SK-N-SH treated with all-trans-retinoic acid at 6 μM for 48 hours (cell line): ENCODE measurements at regions not wholly inside any gene's neighbourhood (a gene's known extent, or its start where the extent isn't known, plus 50 kb on each side); places are given as distances from the start of the nearest gene placed in this dataset.
"Not testable (repeated sequence)": the region's sequence is repeated elsewhere in the genome, so short reads cannot be mapped to it uniquely, and the experiment has no call there.

Experiments
- ATAC-seq: fragments of 200-7000 bp; cut with Tn5 transposase; 3 replicates; pipeline ENCODE4 v1.9.1; 2020; ENCODE audit warnings: mild to moderate bottlenecking, moderate library complexity
- BACH2 ChIP-seq: fragments of 250-450 bp; sonication (Bioruptor Pico); IDR thresholded peaks from 2 replicates; pipeline ENCODE4 v1.9.0; 2021; ENCODE audit warnings: mild to moderate bottlenecking, borderline replicate concordance
- CSDC2 ChIP-seq: fragments of 250-450 bp; sonication (Bioruptor Pico); IDR thresholded peaks from 2 replicates; pipeline ENCODE4 v1.5.0; 2020; ENCODE audit warnings: mild to moderate bottlenecking, moderate library complexity
- ESRRG ChIP-seq: fragments of 250-450 bp; sonication (Bioruptor Pico); IDR thresholded peaks from 2 replicates; pipeline ENCODE4 v1.6.1; 2021; ENCODE audit warnings: mild to moderate bottlenecking
- GLIS3 ChIP-seq: fragments of 250-450 bp; sonication (Bioruptor Pico); IDR thresholded peaks from 2 replicates; pipeline ENCODE4 v1.5.0; 2020; ENCODE audit warnings: mild to moderate bottlenecking, moderate library complexity
- ISL1 ChIP-seq: fragments of 250-450 bp; sonication (Bioruptor Pico); IDR thresholded peaks from 2 replicates; pipeline ENCODE4 v2.1.2; 2022; ENCODE audit warnings: mild to moderate bottlenecking, moderate library complexity
- OSR1 ChIP-seq: fragments of 250-450 bp; sonication (Bioruptor Pico); IDR thresholded peaks from 2 replicates; pipeline ENCODE4 v1.8.0; 2022; ENCODE audit warnings: moderate library complexity, mild to moderate bottlenecking, inconsistent platforms
- PPARA ChIP-seq: fragments of 250-450 bp; sonication (Bioruptor Pico); IDR thresholded peaks from 2 replicates; pipeline ENCODE4 v1.5.0; 2020; ENCODE audit warnings: mild to moderate bottlenecking, borderline replicate concordance
- RARB ChIP-seq: fragments of 250-450 bp; sonication (Bioruptor Pico); IDR thresholded peaks from 2 replicates; pipeline ENCODE4 v1.8.0; 2021; ENCODE audit warnings: mild to moderate bottlenecking, moderate library complexity
- SNAI2 ChIP-seq: fragments of 250-450 bp; sonication (Bioruptor Pico); IDR thresholded peaks from 2 replicates; pipeline ENCODE4 v1.5.0; 2020; ENCODE audit warnings: mild to moderate bottlenecking, moderate library complexity
- TCF4 ChIP-seq: fragments of 250-450 bp; sonication (Bioruptor Pico); IDR thresholded peaks from 2 replicates; pipeline ENCODE4 v1.8.0; 2021; ENCODE audit warnings: mild to moderate bottlenecking, moderate library complexity, borderline replicate concordance
- TOX ChIP-seq: fragments of 250-450 bp; sonication (Bioruptor Pico); IDR thresholded peaks from 2 replicates; pipeline ENCODE4 v1.8.0; 2021; ENCODE audit warnings: mild to moderate bottlenecking, moderate library complexity, borderline replicate concordance
- TSHZ2 ChIP-seq: fragments of 250-450 bp; sonication (Bioruptor Pico); IDR thresholded peaks from 2 replicates; pipeline ENCODE4 v1.5.0; 2020; ENCODE audit warnings: mild to moderate bottlenecking, moderate library complexity
- ZC3H10 ChIP-seq: fragments of 250-450 bp; sonication (Bioruptor Pico); IDR thresholded peaks from 2 replicates; pipeline ENCODE4 v1.5.1; 2021; ENCODE audit warnings: mild to moderate bottlenecking, moderate library complexity
- ZFP30 ChIP-seq: fragments of 450-650 bp; formaldehyde crosslinking; IDR thresholded peaks from 2 replicates; pipeline ENCODE4 v1.5.0; 2022; ENCODE audit warnings: mild to moderate bottlenecking, moderate library complexity
- ZNF565 ChIP-seq: fragments of 450-650 bp; formaldehyde crosslinking; conservative IDR thresholded peaks from 2 replicates; pipeline ENCODE4 v1.5.0; 2020; ENCODE audit warnings: low read depth, mild to moderate bottlenecking, moderate library complexity
- ZNF70 ChIP-seq: fragments of 450-650 bp; formaldehyde crosslinking; IDR thresholded peaks from 2 replicates; pipeline ENCODE4 v1.5.0; 2020; ENCODE audit warnings: mild to moderate bottlenecking, moderate library complexity
- ZNF8 ChIP-seq: fragments of 450-650 bp; formaldehyde crosslinking; IDR thresholded peaks from 2 replicates; pipeline ENCODE4 v1.5.0; 2020; ENCODE audit warnings: mild to moderate bottlenecking, moderate library complexity
- TF ChIP-seq, protein P1 (sequence below): fragments of 250-450 bp; sonication (Bioruptor Pico); IDR thresholded peaks from 2 replicates; pipeline ENCODE4 v1.8.0; 2021; ENCODE audit warnings: low read depth, mild to moderate bottlenecking, moderate library complexity, borderline replicate concordance
- TF ChIP-seq, protein P2 (sequence below): fragments of 250-450 bp; sonication (Bioruptor Pico); IDR thresholded peaks from 2 replicates; pipeline ENCODE4 v1.8.0; 2020; ENCODE audit warnings: mild to moderate bottlenecking, moderate library complexity, borderline replicate concordance
- TF ChIP-seq, protein P3 (sequence below): fragments of 250-450 bp; sonication (Bioruptor Pico); IDR thresholded peaks from 2 replicates; pipeline ENCODE4 v1.5.1; 2021; ENCODE audit warnings: mild to moderate bottlenecking, moderate library complexity
- TF ChIP-seq, protein P4 (sequence below): fragments of 250-450 bp; sonication (Bioruptor Pico); IDR thresholded peaks from 2 replicates; pipeline ENCODE4 v1.5.1; 2020; ENCODE audit warnings: low read depth, mild to moderate bottlenecking, moderate library complexity

GRCh38 chr4:114137984-114138383, 158.5 kb upstream of the ARSJ start (continued):
- no peak for TF ChIP-seq CSDC2 (CRISPR knock-in tag)
- TF ChIP-seq OSR1 (CRISPR knock-in tag): no peak
- TF ChIP-seq TSHZ2: no peak

GRCh38 chr4:114146947-114147618, 167.6 kb upstream of the ARSJ start:
- TF ChIP-seq, protein P1, sequence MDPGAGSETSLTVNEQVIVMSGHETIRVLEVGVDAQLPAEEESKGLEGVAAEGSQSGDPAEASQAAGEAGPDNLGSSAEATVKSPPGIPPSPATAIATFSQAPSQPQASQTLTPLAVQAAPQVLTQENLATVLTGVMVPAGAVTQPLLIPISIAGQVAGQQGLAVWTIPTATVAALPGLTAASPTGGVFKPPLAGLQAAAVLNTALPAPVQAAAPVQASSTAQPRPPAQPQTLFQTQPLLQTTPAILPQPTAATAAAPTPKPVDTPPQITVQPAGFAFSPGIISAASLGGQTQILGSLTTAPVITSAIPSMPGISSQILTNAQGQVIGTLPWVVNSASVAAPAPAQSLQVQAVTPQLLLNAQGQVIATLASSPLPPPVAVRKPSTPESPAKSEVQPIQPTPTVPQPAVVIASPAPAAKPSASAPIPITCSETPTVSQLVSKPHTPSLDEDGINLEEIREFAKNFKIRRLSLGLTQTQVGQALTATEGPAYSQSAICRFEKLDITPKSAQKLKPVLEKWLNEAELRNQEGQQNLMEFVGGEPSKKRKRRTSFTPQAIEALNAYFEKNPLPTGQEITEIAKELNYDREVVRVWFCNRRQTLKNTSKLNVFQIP (CRISPR knock-in tag): no peak
- TF ChIP-seq ZNF565 (CRISPR knock-in tag): no peak
- TF ChIP-seq ISL1 (CRISPR knock-in tag): no peak
- TF ChIP-seq TCF4 (CRISPR knock-in tag): no peak
- no peak for TF ChIP-seq OSR1 (CRISPR knock-in tag)
- no peak for TF ChIP-seq ZNF8 (CRISPR knock-in tag)
- no peak for TF ChIP-seq CSDC2 (CRISPR knock-in tag)
- TF ChIP-seq ZNF70 (CRISPR knock-in tag): no peak
- no peak for TF ChIP-seq GLIS3
- TF ChIP-seq, protein P2, sequence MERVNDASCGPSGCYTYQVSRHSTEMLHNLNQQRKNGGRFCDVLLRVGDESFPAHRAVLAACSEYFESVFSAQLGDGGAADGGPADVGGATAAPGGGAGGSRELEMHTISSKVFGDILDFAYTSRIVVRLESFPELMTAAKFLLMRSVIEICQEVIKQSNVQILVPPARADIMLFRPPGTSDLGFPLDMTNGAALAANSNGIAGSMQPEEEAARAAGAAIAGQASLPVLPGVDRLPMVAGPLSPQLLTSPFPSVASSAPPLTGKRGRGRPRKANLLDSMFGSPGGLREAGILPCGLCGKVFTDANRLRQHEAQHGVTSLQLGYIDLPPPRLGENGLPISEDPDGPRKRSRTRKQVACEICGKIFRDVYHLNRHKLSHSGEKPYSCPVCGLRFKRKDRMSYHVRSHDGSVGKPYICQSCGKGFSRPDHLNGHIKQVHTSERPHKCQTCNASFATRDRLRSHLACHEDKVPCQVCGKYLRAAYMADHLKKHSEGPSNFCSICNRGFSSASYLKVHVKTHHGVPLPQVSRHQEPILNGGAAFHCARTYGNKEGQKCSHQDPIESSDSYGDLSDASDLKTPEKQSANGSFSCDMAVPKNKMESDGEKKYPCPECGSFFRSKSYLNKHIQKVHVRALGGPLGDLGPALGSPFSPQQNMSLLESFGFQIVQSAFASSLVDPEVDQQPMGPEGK (CRISPR knock-in tag): no peak
- no peak for TF ChIP-seq SNAI2 (CRISPR knock-in tag)
- no peak for TF ChIP-seq PPARA (CRISPR knock-in tag)
- no peak for TF ChIP-seq ESRRG (CRISPR knock-in tag)
- no peak for TF ChIP-seq ZFP30 (CRISPR knock-in tag)
- TF ChIP-seq ZC3H10: no peak
- TF ChIP-seq RARB: no peak
- TF ChIP-seq, protein P3, sequence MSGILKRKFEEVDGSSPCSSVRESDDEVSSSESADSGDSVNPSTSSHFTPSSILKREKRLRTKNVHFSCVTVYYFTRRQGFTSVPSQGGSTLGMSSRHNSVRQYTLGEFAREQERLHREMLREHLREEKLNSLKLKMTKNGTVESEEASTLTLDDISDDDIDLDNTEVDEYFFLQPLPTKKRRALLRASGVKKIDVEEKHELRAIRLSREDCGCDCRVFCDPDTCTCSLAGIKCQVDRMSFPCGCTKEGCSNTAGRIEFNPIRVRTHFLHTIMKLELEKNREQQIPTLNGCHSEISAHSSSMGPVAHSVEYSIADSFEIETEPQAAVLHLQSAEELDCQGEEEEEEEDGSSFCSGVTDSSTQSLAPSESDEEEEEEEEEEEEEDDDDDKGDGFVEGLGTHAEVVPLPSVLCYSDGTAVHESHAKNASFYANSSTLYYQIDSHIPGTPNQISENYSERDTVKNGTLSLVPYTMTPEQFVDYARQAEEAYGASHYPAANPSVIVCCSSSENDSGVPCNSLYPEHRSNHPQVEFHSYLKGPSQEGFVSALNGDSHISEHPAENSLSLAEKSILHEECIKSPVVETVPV (CRISPR knock-in tag): no peak
- ATAC-seq: no peak

GRCh38 chr4:114147619-114148208, 168.3 kb upstream of the ARSJ start:
- not testable (repeated sequence) for ATAC-seq

DNA sequence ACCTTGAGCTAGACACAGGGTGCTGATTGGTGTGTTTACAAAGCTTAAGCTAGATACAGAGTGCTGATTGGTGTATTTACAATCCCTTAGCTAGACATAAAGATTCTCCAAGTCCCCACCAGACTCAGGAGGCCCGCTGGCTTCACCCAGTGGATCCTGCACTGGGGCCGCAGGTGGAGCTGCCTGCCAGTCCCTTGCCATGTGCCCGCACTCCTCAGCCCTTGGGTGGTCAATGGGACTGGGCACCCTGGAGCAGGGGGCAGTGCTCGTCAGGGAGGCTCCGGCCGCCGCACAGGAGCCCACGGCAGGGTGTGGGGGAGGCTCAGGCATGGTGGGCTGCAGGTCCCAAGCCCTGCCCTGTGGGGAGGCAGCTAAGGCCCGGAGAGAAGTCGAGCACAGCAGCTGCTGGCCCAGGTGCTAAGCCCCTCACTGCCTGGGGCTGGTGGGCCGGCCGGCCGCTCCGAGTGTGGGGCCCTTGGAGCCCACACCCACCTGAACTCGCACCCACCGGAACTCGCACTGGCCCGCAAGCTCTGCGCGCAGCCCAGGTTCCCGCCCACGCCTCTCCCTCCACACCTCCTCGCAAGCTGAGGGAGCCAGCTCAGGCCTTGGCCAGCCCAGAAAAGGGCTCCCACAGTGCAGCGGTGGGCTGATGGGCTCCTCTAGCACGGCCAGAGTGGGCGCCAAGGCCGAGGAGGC, 169.1 kb upstream of the ARSJ start:
- ATAC-seq: not testable (repeated sequence)

DNA sequence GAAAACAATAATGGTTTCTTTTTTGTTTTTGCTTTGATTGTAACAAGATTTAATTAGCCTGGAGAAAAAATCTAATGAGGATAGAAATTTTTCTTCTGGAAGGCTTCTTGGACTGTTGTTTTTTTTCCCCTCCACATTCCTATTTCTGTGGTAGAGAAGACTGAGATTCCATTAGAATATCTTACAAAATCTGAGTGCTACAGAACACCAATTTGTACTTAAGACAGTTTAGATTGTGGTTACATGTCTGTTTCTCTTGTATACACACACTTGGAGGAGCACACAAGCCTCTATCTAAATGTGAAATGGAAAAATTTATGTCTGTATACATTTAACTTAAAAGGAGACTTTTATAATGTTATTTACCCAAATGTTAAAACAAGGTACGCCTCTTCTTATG, 176.9 kb upstream of the ARSJ start:
- TF ChIP-seq GLIS3: no peak
- TF ChIP-seq ISL1 (CRISPR knock-in tag): no peak
- no peak for TF ChIP-seq ZNF8 (CRISPR knock-in tag)
- no peak for TF ChIP-seq TOX (CRISPR knock-in tag)
- no peak for TF ChIP-seq ESRRG (CRISPR knock-in tag)
- no peak for TF ChIP-seq ZC3H10
- TF ChIP-seq, protein P2 (CRISPR knock-in tag): no peak
- TF ChIP-seq RARB: no peak
- no peak for TF ChIP-seq PPARA (CRISPR knock-in tag)
- TF ChIP-seq ZNF70 (CRISPR knock-in tag): no peak
- no peak for TF ChIP-seq BACH2 (CRISPR knock-in tag)
- TF ChIP-seq, protein P4, sequence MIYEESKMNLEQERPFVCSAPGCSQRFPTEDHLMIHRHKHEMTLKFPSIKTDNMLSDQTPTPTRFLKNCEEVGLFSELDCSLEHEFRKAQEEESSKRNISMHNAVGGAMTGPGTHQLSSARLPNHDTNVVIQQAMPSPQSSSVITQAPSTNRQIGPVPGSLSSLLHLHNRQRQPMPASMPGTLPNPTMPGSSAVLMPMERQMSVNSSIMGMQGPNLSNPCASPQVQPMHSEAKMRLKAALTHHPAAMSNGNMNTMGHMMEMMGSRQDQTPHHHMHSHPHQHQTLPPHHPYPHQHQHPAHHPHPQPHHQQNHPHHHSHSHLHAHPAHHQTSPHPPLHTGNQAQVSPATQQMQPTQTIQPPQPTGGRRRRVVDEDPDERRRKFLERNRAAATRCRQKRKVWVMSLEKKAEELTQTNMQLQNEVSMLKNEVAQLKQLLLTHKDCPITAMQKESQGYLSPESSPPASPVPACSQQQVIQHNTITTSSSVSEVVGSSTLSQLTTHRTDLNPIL (CRISPR knock-in tag): no peak
- TF ChIP-seq, all 23 proteins: peak for 0
- ATAC-seq: no peak
